Thyroid gland (tissue), 4 donors: ENCODE measurements at regions not wholly inside any gene's neighbourhood (a gene's known extent, or its start where the extent isn't known, plus 50 kb on each side); places are given as distances from the start of the nearest gene placed in this dataset.

ENCODE experiments used
- DNase-seq, 2 donors: peaks; one replicate each; pipeline ENCODE4 v3.0.0-alpha.2; 2019
- H3K27ac ChIP-seq, 3 donors: fragments of 200-600 bp; sonication (generic); 1 replicate in 2 of 3; 2 replicates in 1 of 3; pipeline ENCODE4 v1.5.1; 2016 to 2019; ENCODE audit warnings: mild to moderate bottlenecking in 1 of 3, moderate library complexity in 1 of 3
- H3K27me3 ChIP-seq: fragments of 200-600 bp; sonication (generic); one replicate; pipeline ENCODE4 v1.5.1; 2019
- H3K36me3 ChIP-seq, 2 donors: fragments of 200-600 bp; sonication (generic); one replicate each; pipeline ENCODE4 v1.5.1; 2016 to 2019
- H3K4me1 ChIP-seq, 2 donors: fragments of 200-600 bp; sonication (generic); one replicate each; pipeline ENCODE4 v1.5.1; 2017 to 2019
- H3K4me3 ChIP-seq, 3 donors: fragments of 200-600 bp; sonication (generic); replicated peaks in 1 of 3; 1 replicate in 2 of 3; 2 replicates in 1 of 3; pipeline ENCODE4 v1.5.1; 2016; ENCODE audit warnings: mild to moderate bottlenecking in 1 of 3
- H3K9me3 ChIP-seq: fragments of 200-600 bp; sonication (generic); one replicate; pipeline ENCODE4 v1.5.1; 2017
- CTCF ChIP-seq, 6 experiments: fragments of 200-600 bp in 3 of 6; fragments of 450-650 bp in 3 of 6; sonication (generic) in 3 of 6; IDR thresholded peaks; one replicate each; pipeline ENCODE4 v1.5.1; 2016 to 2019; ENCODE audit warnings: antibody characterized with exemption in 6 of 6, mild to moderate bottlenecking in 2 of 6, inconsistent platforms in 1 of 6, moderate library complexity in 1 of 6
- POLR2A ChIP-seq, 2 donors: fragments of 450-650 bp; IDR thresholded peaks; one replicate each; pipeline ENCODE4 v1.6.1; 2017; ENCODE audit warnings: antibody characterized with exemption in 2 of 2, mild to moderate bottlenecking in 2 of 2, moderate library complexity in 1 of 2
- WGBS, 2 donors: methylation state at CpG; one replicate each; pipeline ENCODE4 v1.1.5; 2017; 5-methylcytosine and 5-hydroxymethylcytosine counted together
- intact Hi-C: fragments of 100-400 bp; cut with DNase I; formaldehyde crosslinking; loops from one replicate; pipeline ENCODE4 v1.15.1; 2023

- no peaks in the 10 kb centered on the region for H3K36me3 ChIP-seq
- H3K4me3 ChIP-seq = no peak overlapping the region
- no peak for TF ChIP-seq CTCF (IDR thresholded peaks at IDR 0.05)
- TF ChIP-seq POLR2A (IDR thresholded peaks at IDR 0.05) = no peak
- H3K9me3 ChIP-seq = no peaks in the 10 kb centered on the region
- WGBS, 2 donors = 93 to 100% methylated on average over 1 of the region's 1 CpG
- no peak overlapping the region for H3K27ac ChIP-seq
- no peak for DNase-seq
- intact Hi-C loops = no loop called here
- no peaks in the 10 kb centered on the region for H3K27me3 ChIP-seq
- no peaks in the 10 kb centered on the region for H3K4me1 ChIP-seq
These were observed 175.1 kb downstream of the ACER2 start for GRCh38 chr9:19583890-19584289.

GRCh38 chr9:19577411-19577810 is 168.6 kb downstream of the ACER2 start:
- TF ChIP-seq POLR2A (IDR thresholded peaks at IDR 0.05) = no peak
- no peak for TF ChIP-seq CTCF (IDR thresholded peaks at IDR 0.05)
- WGBS, 2 donors = 74 to 85% methylated on average over 3 of the region's 3 CpGs
- H3K36me3 ChIP-seq = no peaks in the 10 kb centered on the region
- H3K27ac ChIP-seq = no peak overlapping the region
- no peaks in the 10 kb centered on the region for H3K4me1 ChIP-seq
- H3K4me3 ChIP-seq = no peak overlapping the region
- H3K27me3 ChIP-seq = no peaks in the 10 kb centered on the region
- DNase-seq = no peak
- no peaks in the 10 kb centered on the region for H3K9me3 ChIP-seq
- intact Hi-C loops = no loop called here

GRCh38 chr9:19568946-19569345 is 160.1 kb downstream of the ACER2 start:
- Histone ChIP-seq H3K9me3 (no peaks in the 10 kb centered on the region), H3K4me3 (no peak overlapping the region), H3K4me1 (no peaks in the 10 kb centered on the region), H3K27me3 (no peaks in the 10 kb centered on the region), H3K36me3 (no peaks in the 10 kb centered on the region), H3K27ac (no peak overlapping the region)
- DNase-seq = no peak
- intact Hi-C loops = no loop called here
- WGBS, 2 donors = 59 to 61% methylated on average over 3 of the region's 3 CpGs
- TF ChIP-seq POLR2A (IDR thresholded peaks at IDR 0.05) (no peak), CTCF (IDR thresholded peaks at IDR 0.05) (no peak)

- Histone ChIP-seq H3K4me1 (no peaks in the 10 kb centered on the region), H3K9me3 (no peaks in the 10 kb centered on the region), H3K4me3 (no peak overlapping the region), H3K36me3 (no peaks in the 10 kb centered on the region), H3K27me3 (no peaks in the 10 kb centered on the region), H3K27ac (no peak overlapping the region)
- intact Hi-C loops = no loop called here
- whole genome bisulfite sequencing, 2 donors = 74 to 93% methylated on average over 3 of the region's 3 CpGs
- no peak for TF ChIP-seq POLR2A (IDR thresholded peaks at IDR 0.05)
- TF ChIP-seq CTCF (IDR thresholded peaks at IDR 0.05) = no peak
- DNase-seq = no peak
These were observed 155.7 kb downstream of the ACER2 start for GRCh38 chr9:19564396-19565061.

GRCh38 chr9:19555214-19555613 is 146.4 kb downstream of the ACER2 start:
- TF ChIP-seq POLR2A (IDR thresholded peaks at IDR 0.05) = no peak
- DNase-seq = no peak
- H3K27me3 ChIP-seq = no peaks in the 10 kb centered on the region
- H3K4me3 ChIP-seq = no peak overlapping the region
- WGBS, 2 donors = 76 to 92% methylated on average over 4 of the region's 4 CpGs
- no peaks in the 10 kb centered on the region for H3K36me3 ChIP-seq
- intact Hi-C loops = no loop called here
- no peaks in the 10 kb centered on the region for H3K9me3 ChIP-seq
- no peak overlapping the region for H3K27ac ChIP-seq
- no peaks in the 10 kb centered on the region for H3K4me1 ChIP-seq
